Neural cell (in vitro differentiated cells): ENCODE measurements at regions not wholly inside any gene's neighbourhood (a gene's known extent, or its start where the extent isn't known, plus 50 kb on each side); places are given as distances from the start of the nearest gene placed in this dataset.
"Not testable (repeated sequence)": the region's sequence is repeated elsewhere in the genome, so short reads cannot be mapped to it uniquely, and the experiment has no call there.

Source experiments
- H2AFZ ChIP-seq: fragments of 200-600, 300-800 bp; sonication (generic), shearing (Covaris generic); 2 replicates; pipeline ENCODE4 v1.6.0; 2014; ENCODE audit warnings: low read depth, mild to moderate bottlenecking, antibody characterized with exemption, low read length, moderate library complexity
- H3F3A ChIP-seq: fragments of 200-600 bp; shearing (Covaris generic); 2 replicates; pipeline ENCODE4 v1.6.1; 2016; ENCODE audit warnings: mild to moderate bottlenecking, moderate library complexity, mixed read lengths, antibody characterized with exemption, low read length; ENCODE audit not compliant: insufficient read depth, poor library complexity, severe bottlenecking
- H3K27ac ChIP-seq: fragments of 200-600, 300-800 bp; sonication (generic), shearing (Covaris generic); 2 replicates; pipeline ENCODE4 v1.5.1; 2014; ENCODE audit warnings: mild to moderate bottlenecking, low read length, moderate library complexity
- H3K27me3 ChIP-seq: fragments of 300-800, 200-600 bp; sonication (generic), shearing (Covaris generic); 2 replicates; pipeline ENCODE4 v1.6.0; 2014; ENCODE audit warnings: mild to moderate bottlenecking, low read depth, low read length, moderate library complexity; ENCODE audit not compliant: insufficient read depth
- H3K36me3 ChIP-seq: fragments of 300-800, 200-600 bp; sonication (generic), shearing (Covaris generic); 2 replicates; pipeline ENCODE4 v1.5.1; 2014; ENCODE audit warnings: mild to moderate bottlenecking, antibody characterized with exemption, low read length, moderate library complexity; ENCODE audit not compliant: insufficient read depth
- H3K4me2 ChIP-seq: fragments of 300-800, 200-600 bp; sonication (generic), shearing (Covaris generic); 2 replicates; pipeline ENCODE4 v1.6.0; 2014; ENCODE audit warnings: mild to moderate bottlenecking, low read length
- H3K4me3 ChIP-seq: fragments of 300-800, 200-600 bp; sonication (generic), shearing (Covaris generic); 2 replicates; pipeline ENCODE4 v1.5.1; 2014; ENCODE audit warnings: mild to moderate bottlenecking, low read length, moderate library complexity
- H3K79me2 ChIP-seq: fragments of 200-600 bp; shearing (Covaris generic); replicated peaks from 2 replicates; pipeline ENCODE4 v1.6.0; 2014; ENCODE audit warnings: mild to moderate bottlenecking, low read length, moderate library complexity; ENCODE audit not compliant: insufficient read depth
- H3K9ac ChIP-seq: fragments of 300-800, 200-600 bp; sonication (generic), shearing (Covaris generic); 2 replicates; pipeline ENCODE4 v1.6.1; 2016; ENCODE audit warnings: mild to moderate bottlenecking, low read length, mixed read lengths
- H3K9me2 ChIP-seq: fragments of 200-600 bp; shearing (Covaris generic); 2 replicates; pipeline ENCODE4 v1.6.1; 2016; ENCODE audit warnings: mild to moderate bottlenecking, low read length, mixed read lengths; ENCODE audit not compliant: insufficient read depth
- H3K9me3 ChIP-seq: fragments of 200-600, 300-800 bp; sonication (generic), shearing (Covaris generic); 2 replicates; pipeline ENCODE4 v1.6.1; 2016; ENCODE audit warnings: mild to moderate bottlenecking, mixed run types, low read length, moderate library complexity, mixed read lengths
- H4K20me1 ChIP-seq: fragments of 200-600 bp; shearing (Covaris generic); 2 replicates; pipeline ENCODE4 v1.6.1; 2016; ENCODE audit warnings: mild to moderate bottlenecking, mixed run types; ENCODE audit not compliant: insufficient read depth
- CTCF ChIP-seq: fragments of 450-650 bp; IDR thresholded peaks from 2 replicates; pipeline ENCODE4 v1.5.1; 2014; ENCODE audit warnings: antibody characterized with exemption, mild to moderate bottlenecking, moderate library complexity; ENCODE audit not compliant: poor library complexity, severe bottlenecking
- EP300 ChIP-seq: fragments of 450-650 bp; conservative IDR thresholded peaks from 2 replicates; pipeline ENCODE4 v1.6.1; 2014; ENCODE audit warnings: antibody characterized with exemption, mild to moderate bottlenecking, moderate library complexity; ENCODE audit not compliant: poor library complexity, severe bottlenecking
- EZH2 ChIP-seq: fragments of 200-600, 300-800 bp; shearing (Covaris generic), sonication (generic); IDR thresholded peaks from 2 replicates; pipeline ENCODE4 v1.6.1; 2014; ENCODE audit warnings: antibody characterized with exemption, low read length, borderline replicate concordance, mild to moderate bottlenecking; ENCODE audit not compliant: insufficient read depth, poor library complexity, severe bottlenecking
- MXI1 ChIP-seq: fragments of 450-650 bp; conservative IDR thresholded peaks from 2 replicates; pipeline ENCODE4 v1.6.1; 2014; ENCODE audit warnings: antibody characterized with exemption, mild to moderate bottlenecking; ENCODE audit not compliant: poor library complexity, severe bottlenecking
- POLR2AphosphoS5 ChIP-seq: IDR thresholded peaks from 2 replicates; pipeline ENCODE4 v1.6.1; 2012
- RAD21 ChIP-seq: fragments of 450-650 bp; conservative IDR thresholded peaks from 2 replicates; pipeline ENCODE4 v1.6.1; 2014; ENCODE audit warnings: antibody characterized with exemption, mild to moderate bottlenecking, moderate library complexity
- SMC3 ChIP-seq: fragments of 450-650 bp; conservative IDR thresholded peaks from 2 replicates; pipeline ENCODE4 v1.6.1; 2014; ENCODE audit warnings: antibody characterized with exemption, mild to moderate bottlenecking, moderate library complexity; ENCODE audit not compliant: poor library complexity
- TAF1 ChIP-seq: IDR thresholded peaks from 2 replicates; pipeline ENCODE4 v1.6.1; 2012; ENCODE audit warnings: low read depth
- TF ChIP-seq, protein P1 (sequence below): IDR thresholded peaks from 2 replicates; pipeline ENCODE4 v1.6.1; 2012; ENCODE audit warnings: borderline replicate concordance

DNA sequence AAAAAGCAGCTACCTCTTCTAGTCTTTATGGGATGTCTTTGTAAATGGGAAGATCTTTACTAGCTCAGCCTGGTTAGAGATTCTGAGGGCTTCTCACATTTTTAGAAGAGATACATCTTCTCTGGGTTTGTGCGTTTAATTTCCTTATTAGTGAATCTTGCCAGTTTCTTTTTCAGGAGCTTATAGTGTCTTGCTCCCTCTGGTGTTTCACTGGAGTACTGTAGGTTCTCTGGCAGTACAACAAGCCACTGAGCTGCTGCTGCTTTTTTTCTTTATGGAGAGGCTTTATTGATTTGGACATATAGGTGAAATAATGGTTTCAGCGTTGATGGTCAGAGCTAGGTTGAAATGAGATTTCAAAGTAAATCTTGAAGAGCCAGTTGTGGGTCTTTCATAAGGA, 82.9 kb downstream of the LAS1L start:
- H3K27me3 ChIP-seq = no peaks in the 10 kb centered on the region
- H3K4me2 ChIP-seq = no peak overlapping the region
- no peak overlapping the region for H2AFZ ChIP-seq
- no peaks in the 10 kb centered on the region for H3K36me3 ChIP-seq
- no peaks in the 10 kb centered on the region for H3F3A ChIP-seq
- no peak overlapping the region for H3K27ac ChIP-seq
- no peak overlapping the region for H3K9ac ChIP-seq
- no peaks in the 10 kb centered on the region for H3K9me3 ChIP-seq
- TF ChIP-seq SMC3 (peak; percentile 58), RAD21 (peak; percentile 51), CTCF (peak; percentile 52)
- TF ChIP-seq, protein P1, sequence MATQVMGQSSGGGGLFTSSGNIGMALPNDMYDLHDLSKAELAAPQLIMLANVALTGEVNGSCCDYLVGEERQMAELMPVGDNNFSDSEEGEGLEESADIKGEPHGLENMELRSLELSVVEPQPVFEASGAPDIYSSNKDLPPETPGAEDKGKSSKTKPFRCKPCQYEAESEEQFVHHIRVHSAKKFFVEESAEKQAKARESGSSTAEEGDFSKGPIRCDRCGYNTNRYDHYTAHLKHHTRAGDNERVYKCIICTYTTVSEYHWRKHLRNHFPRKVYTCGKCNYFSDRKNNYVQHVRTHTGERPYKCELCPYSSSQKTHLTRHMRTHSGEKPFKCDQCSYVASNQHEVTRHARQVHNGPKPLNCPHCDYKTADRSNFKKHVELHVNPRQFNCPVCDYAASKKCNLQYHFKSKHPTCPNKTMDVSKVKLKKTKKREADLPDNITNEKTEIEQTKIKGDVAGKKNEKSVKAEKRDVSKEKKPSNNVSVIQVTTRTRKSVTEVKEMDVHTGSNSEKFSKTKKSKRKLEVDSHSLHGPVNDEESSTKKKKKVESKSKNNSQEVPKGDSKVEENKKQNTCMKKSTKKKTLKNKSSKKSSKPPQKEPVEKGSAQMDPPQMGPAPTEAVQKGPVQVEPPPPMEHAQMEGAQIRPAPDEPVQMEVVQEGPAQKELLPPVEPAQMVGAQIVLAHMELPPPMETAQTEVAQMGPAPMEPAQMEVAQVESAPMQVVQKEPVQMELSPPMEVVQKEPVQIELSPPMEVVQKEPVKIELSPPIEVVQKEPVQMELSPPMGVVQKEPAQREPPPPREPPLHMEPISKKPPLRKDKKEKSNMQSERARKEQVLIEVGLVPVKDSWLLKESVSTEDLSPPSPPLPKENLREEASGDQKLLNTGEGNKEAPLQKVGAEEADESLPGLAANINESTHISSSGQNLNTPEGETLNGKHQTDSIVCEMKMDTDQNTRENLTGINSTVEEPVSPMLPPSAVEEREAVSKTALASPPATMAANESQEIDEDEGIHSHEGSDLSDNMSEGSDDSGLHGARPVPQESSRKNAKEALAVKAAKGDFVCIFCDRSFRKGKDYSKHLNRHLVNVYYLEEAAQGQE = no peak
- no peaks in the 10 kb centered on the region for H4K20me1 ChIP-seq
- H3K4me3 ChIP-seq = no peak overlapping the region
- H3K79me2 ChIP-seq = no peaks in the 10 kb centered on the region
- no peaks in the 10 kb centered on the region for H3K9me2 ChIP-seq

DNA sequence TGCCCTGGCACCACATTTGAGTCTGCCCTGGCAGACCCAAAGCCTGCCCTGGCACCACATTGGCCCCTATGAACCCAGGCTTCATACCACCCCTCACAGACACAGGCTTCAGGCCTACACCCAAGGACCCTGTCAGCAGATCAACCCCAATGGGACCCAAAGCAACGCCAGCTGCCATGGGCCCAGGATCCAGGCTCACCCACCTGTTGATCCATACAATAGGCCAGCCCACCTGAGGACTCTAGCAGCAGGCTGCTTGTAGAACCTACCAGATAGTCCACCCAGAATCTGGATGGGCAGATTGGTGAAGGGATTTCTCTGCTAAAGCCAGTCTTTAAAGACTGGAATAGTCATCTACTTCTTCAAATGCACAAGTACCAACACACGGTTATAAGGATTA, 114.4 kb downstream of the LAS1L start:
- H2AFZ ChIP-seq = no peak overlapping the region
- no peaks in the 10 kb centered on the region for H3K79me2 ChIP-seq
- H3K4me2 ChIP-seq = no peak overlapping the region
- H4K20me1 ChIP-seq = no peaks in the 10 kb centered on the region
- no peak overlapping the region for H3K9ac ChIP-seq
- no peaks in the 10 kb centered on the region for H3K27me3 ChIP-seq
- no peaks in the 10 kb centered on the region for H3F3A ChIP-seq
- H3K36me3 ChIP-seq = no peaks in the 10 kb centered on the region
- H3K9me2 ChIP-seq = no peaks in the 10 kb centered on the region
- TF ChIP-seq CTCF (no peak), SMC3 (no peak), POLR2AphosphoS5 (no peak), MXI1 (no peak), TAF1 (no peak), RAD21 (no peak), EZH2 (no peak), EP300 (no peak)
- TF ChIP-seq, protein P1 = no peak
- no peaks in the 10 kb centered on the region for H3K9me3 ChIP-seq
- H3K4me3 ChIP-seq = no peak overlapping the region
- no peak overlapping the region for H3K27ac ChIP-seq

DNA sequence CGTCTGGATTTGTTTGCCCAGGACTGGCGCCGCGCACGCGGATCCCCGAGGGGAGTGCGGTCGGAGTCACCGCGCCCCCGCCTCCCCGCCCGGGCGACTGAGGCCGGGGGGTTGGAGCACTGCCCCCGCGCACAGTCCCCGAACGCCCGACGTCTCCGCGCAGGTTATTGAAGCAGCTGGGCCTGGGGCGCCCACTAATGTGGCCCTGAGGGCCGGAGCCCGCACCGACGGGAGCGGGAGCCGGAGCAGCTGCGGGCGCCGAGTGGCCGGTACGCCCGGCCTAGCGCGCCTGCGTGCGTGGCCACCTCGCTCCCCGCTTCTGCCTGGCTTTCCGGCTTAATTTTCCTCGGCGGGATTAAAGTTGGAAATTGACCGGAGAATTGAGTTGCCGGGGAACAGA, 126.9 kb downstream of the LAS1L start:
- not testable (repeated sequence) for H3K9me2 ChIP-seq, H3K9me3 ChIP-seq, H3K4me2 ChIP-seq, H3K9ac ChIP-seq, H3F3A ChIP-seq, H2AFZ ChIP-seq, H3K27ac ChIP-seq, H3K36me3 ChIP-seq, H3K79me2 ChIP-seq, H3K27me3 ChIP-seq, H4K20me1 ChIP-seq
- peak overlapping the region; percentile 61 for H3K4me3 ChIP-seq
